ENCODE measurements at regions not wholly inside any gene's neighbourhood (a gene's known extent, or its start where the extent isn't known, plus 50 kb on each side); places are given as distances from the start of the nearest gene placed in this dataset.
A peak's percentile ranks its signal among the peaks of the same experiment; 100 is the strongest.

DNA sequence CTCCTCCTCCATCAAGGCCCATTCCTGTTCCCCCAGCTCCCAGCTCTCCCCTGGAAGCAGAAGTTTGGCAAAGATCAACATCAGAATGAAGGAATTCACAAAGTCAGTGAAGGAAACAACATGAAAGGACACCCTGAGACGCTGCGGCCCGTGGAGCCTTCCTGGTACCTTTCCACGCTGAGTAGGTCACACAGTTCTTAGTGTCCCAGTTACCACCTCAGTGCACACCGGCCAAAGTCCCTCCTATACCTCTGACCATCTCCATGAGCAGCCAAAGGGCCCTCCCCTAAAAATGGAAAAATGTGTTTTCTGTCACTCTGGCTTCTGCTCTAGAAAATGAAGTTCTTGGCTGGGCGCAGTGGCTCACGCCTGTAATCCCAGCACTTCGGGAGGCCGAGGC, 191.6 kb upstream of the AGAP1 start:
- Histone ChIP-seq H3K4me2 (ENCODE audit: low read length) (no peak overlapping the region), H4K8ac (ENCODE audit: low read depth, low read length) (no peak overlapping the region), H2AK5ac (ENCODE audit: low read length) (no peak overlapping the region), H2BK12ac (ENCODE audit: low read length) (no peak overlapping the region), H3K36me3 (ENCODE audit: control insufficient read depth in 1 of 2, insufficient read depth in 2 of 2, low read length in 2 of 2) (no peaks in the 10 kb centered on the region), H2BK5ac (ENCODE audit: low read depth, low read length, poor library complexity) (no peak overlapping the region), H3K4me3 (ENCODE audit: low read depth, low read length) (no peak overlapping the region), H2BK120ac (ENCODE audit: insufficient read depth, low read length, poor library complexity) (no peak overlapping the region), H4K91ac (ENCODE audit: low read depth, low read length) (no peak overlapping the region), H3K14ac (ENCODE audit: low read length) (no peak overlapping the region), H3K18ac (ENCODE audit: low read length) (no peak overlapping the region), H3K23ac (ENCODE audit: low read length) (no peak overlapping the region), H3K9ac (ENCODE audit: low read length) (no peak overlapping the region), H3K9me3 (ENCODE audit: insufficient read depth, low read depth, low read length) (peaks cover 3% of the 10 kb centered on the region), H3K79me2 (ENCODE audit: control insufficient read depth, insufficient read depth, low read length, poor library complexity) (no peaks in the 10 kb centered on the region), H3K27me3 (ENCODE audit: insufficient read depth, low read length) (no peaks in the 10 kb centered on the region), H3K79me1 (ENCODE audit: low read length) (no peaks in the 10 kb centered on the region), H3K27ac (ENCODE audit: low read depth, low read length) (no peak overlapping the region), H4K12ac (ENCODE audit: low read depth, low read length) (no peak overlapping the region), H2AFZ (ENCODE audit: insufficient read depth, low read length, poor library complexity) (no peak overlapping the region), H3K4ac (ENCODE audit: low read depth, low read length) (no peak overlapping the region), H3K4me1 (ENCODE audit: control insufficient read depth in 1 of 2, insufficient read depth in 2 of 2, low read length in 2 of 2) (peaks cover 0 to 4% of the 10 kb centered on the region in 2 experiments)
- DNase-seq: no peak
- no CpG with 5 or more reads among the region's 9 CpGs for WGBS (ENCODE audit: extremely low coverage, insufficient coverage, insufficient read length)

- H2BK120ac ChIP-seq (ENCODE audit: insufficient read depth, low read length, poor library complexity): no peak overlapping the region
- no peak overlapping the region for H3K18ac ChIP-seq (ENCODE audit: low read length)
- peaks cover 3% of the 10 kb centered on the region for H3K9me3 ChIP-seq (ENCODE audit: insufficient read depth, low read depth, low read length)
- H3K4me1 ChIP-seq (ENCODE audit: control insufficient read depth in 1 of 2, insufficient read depth in 2 of 2, low read length in 2 of 2): peaks cover 0 to 4% of the 10 kb centered on the region in 2 experiments
- H3K79me2 ChIP-seq (ENCODE audit: control insufficient read depth, insufficient read depth, low read length, poor library complexity): no peaks in the 10 kb centered on the region
- no peak overlapping the region for H4K12ac ChIP-seq (ENCODE audit: low read depth, low read length)
- no peak overlapping the region for H4K91ac ChIP-seq (ENCODE audit: low read depth, low read length)
- H3K4me3 ChIP-seq (ENCODE audit: low read depth, low read length): no peak overlapping the region
- H3K36me3 ChIP-seq (ENCODE audit: control insufficient read depth in 1 of 2, insufficient read depth in 2 of 2, low read length in 2 of 2): no peaks in the 10 kb centered on the region
- no peak overlapping the region for H3K14ac ChIP-seq (ENCODE audit: low read length)
- no peak for DNase-seq
- no peak overlapping the region for H2BK5ac ChIP-seq (ENCODE audit: low read depth, low read length, poor library complexity)
- no peak overlapping the region for H3K4ac ChIP-seq (ENCODE audit: low read depth, low read length)
- H4K8ac ChIP-seq (ENCODE audit: low read depth, low read length): no peak overlapping the region
- H2BK12ac ChIP-seq (ENCODE audit: low read length): no peak overlapping the region
- H3K27ac ChIP-seq (ENCODE audit: low read depth, low read length): no peak overlapping the region
- no peak overlapping the region for H3K23ac ChIP-seq (ENCODE audit: low read length)
- H2AK5ac ChIP-seq (ENCODE audit: low read length): no peak overlapping the region
- WGBS (ENCODE audit: extremely low coverage, insufficient coverage, insufficient read length): no CpG with 5 or more reads among the region's 18 CpGs
- no peaks in the 10 kb centered on the region for H3K27me3 ChIP-seq (ENCODE audit: insufficient read depth, low read length)
- no peak overlapping the region for H2AFZ ChIP-seq (ENCODE audit: insufficient read depth, low read length, poor library complexity)
- H3K9ac ChIP-seq (ENCODE audit: low read length): no peak overlapping the region
- H3K4me2 ChIP-seq (ENCODE audit: low read length): no peak overlapping the region
- no peaks in the 10 kb centered on the region for H3K79me1 ChIP-seq (ENCODE audit: low read length)
Observed at GRCh38 chr2:235303499-235304291, 190.1 kb upstream of the AGAP1 start.

GRCh38 chr2:235305678-235306077, 188.2 kb upstream of the AGAP1 start:
- no peak overlapping the region for H2AK5ac ChIP-seq (ENCODE audit: low read length)
- no peak overlapping the region for H3K9ac ChIP-seq (ENCODE audit: low read length)
- peaks cover 3% of the 10 kb centered on the region for H3K9me3 ChIP-seq (ENCODE audit: insufficient read depth, low read depth, low read length)
- H3K36me3 ChIP-seq (ENCODE audit: control insufficient read depth in 1 of 2, insufficient read depth in 2 of 2, low read length in 2 of 2): no peaks in the 10 kb centered on the region
- H4K12ac ChIP-seq (ENCODE audit: low read depth, low read length): no peak overlapping the region
- H3K27ac ChIP-seq (ENCODE audit: low read depth, low read length): no peak overlapping the region
- H3K4me3 ChIP-seq (ENCODE audit: low read depth, low read length): no peak overlapping the region
- no peak overlapping the region for H4K8ac ChIP-seq (ENCODE audit: low read depth, low read length)
- H3K23ac ChIP-seq (ENCODE audit: low read length): no peak overlapping the region
- no CpG with 5 or more reads among the region's 6 CpGs for WGBS (ENCODE audit: extremely low coverage, insufficient coverage, insufficient read length)
- H3K79me1 ChIP-seq (ENCODE audit: low read length): no peaks in the 10 kb centered on the region
- no peak overlapping the region for H2AFZ ChIP-seq (ENCODE audit: insufficient read depth, low read length, poor library complexity)
- H3K4ac ChIP-seq (ENCODE audit: low read depth, low read length): no peak overlapping the region
- H2BK12ac ChIP-seq (ENCODE audit: low read length): no peak overlapping the region
- H3K27me3 ChIP-seq (ENCODE audit: insufficient read depth, low read length): no peaks in the 10 kb centered on the region
- peaks cover 0 to 4% of the 10 kb centered on the region in 2 experiments for H3K4me1 ChIP-seq (ENCODE audit: control insufficient read depth in 1 of 2, insufficient read depth in 2 of 2, low read length in 2 of 2)
- no peak overlapping the region for H3K4me2 ChIP-seq (ENCODE audit: low read length)
- no peaks in the 10 kb centered on the region for H3K79me2 ChIP-seq (ENCODE audit: control insufficient read depth, insufficient read depth, low read length, poor library complexity)
- no peak overlapping the region for H2BK5ac ChIP-seq (ENCODE audit: low read depth, low read length, poor library complexity)
- H3K18ac ChIP-seq (ENCODE audit: low read length): no peak overlapping the region
- H2BK120ac ChIP-seq (ENCODE audit: insufficient read depth, low read length, poor library complexity): no peak overlapping the region
- H3K14ac ChIP-seq (ENCODE audit: low read length): no peak overlapping the region
- DNase-seq: peak in 1 of 2 donors; percentile 36
- no peak overlapping the region for H4K91ac ChIP-seq (ENCODE audit: low read depth, low read length)

DNA sequence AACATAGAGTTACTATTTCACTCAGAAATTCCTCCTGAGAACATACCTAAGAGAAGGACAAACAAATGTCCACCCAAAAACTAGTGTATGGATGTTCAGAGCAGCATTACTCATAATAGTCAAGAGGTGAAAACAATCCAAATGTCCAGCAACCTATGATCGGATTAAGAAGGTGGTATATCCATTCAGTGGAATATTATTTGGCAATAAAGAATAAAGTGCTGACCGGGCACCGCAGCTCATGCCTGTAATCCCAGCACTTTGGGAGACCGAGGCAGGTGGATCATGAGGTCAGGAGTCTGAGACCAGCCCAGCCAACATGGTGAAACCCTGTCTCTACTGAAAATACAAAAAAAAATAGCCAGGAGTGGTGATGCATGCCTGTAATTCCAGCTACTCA, 182.8 kb upstream of the AGAP1 start:
- Histone ChIP-seq H3K18ac (ENCODE audit: low read length) (no peak overlapping the region), H3K4ac (ENCODE audit: low read depth, low read length) (no peak overlapping the region), H2AK5ac (ENCODE audit: low read length) (no peak overlapping the region), H2BK5ac (ENCODE audit: low read depth, low read length, poor library complexity) (no peak overlapping the region), H3K9me3 (ENCODE audit: insufficient read depth, low read depth, low read length) (no peaks in the 10 kb centered on the region), H4K91ac (ENCODE audit: low read depth, low read length) (no peak overlapping the region), H3K4me3 (ENCODE audit: low read depth, low read length) (no peak overlapping the region), H3K4me1 (ENCODE audit: control insufficient read depth in 1 of 2, insufficient read depth in 2 of 2, low read length in 2 of 2) (no peaks in the 10 kb centered on the region), H3K27ac (ENCODE audit: low read depth, low read length) (no peak overlapping the region), H2AFZ (ENCODE audit: insufficient read depth, low read length, poor library complexity) (no peak overlapping the region), H3K23ac (ENCODE audit: low read length) (no peak overlapping the region), H3K27me3 (ENCODE audit: insufficient read depth, low read length) (no peaks in the 10 kb centered on the region), H3K4me2 (ENCODE audit: low read length) (no peak overlapping the region), H3K14ac (ENCODE audit: low read length) (no peak overlapping the region), H4K12ac (ENCODE audit: low read depth, low read length) (no peak overlapping the region), H3K9ac (ENCODE audit: low read length) (no peak overlapping the region), H2BK120ac (ENCODE audit: insufficient read depth, low read length, poor library complexity) (no peak overlapping the region), H2BK12ac (ENCODE audit: low read length) (no peak overlapping the region), H3K79me1 (ENCODE audit: low read length) (no peaks in the 10 kb centered on the region), H3K79me2 (ENCODE audit: control insufficient read depth, insufficient read depth, low read length, poor library complexity) (no peaks in the 10 kb centered on the region), H3K36me3 (ENCODE audit: control insufficient read depth in 1 of 2, insufficient read depth in 2 of 2, low read length in 2 of 2) (no peaks in the 10 kb centered on the region), H4K8ac (ENCODE audit: low read depth, low read length) (no peak overlapping the region)
- no CpG with 5 or more reads among the region's 4 CpGs for WGBS (ENCODE audit: extremely low coverage, insufficient coverage, insufficient read length)
- no peak for DNase-seq

All from trophoblast cell (in vitro differentiated cells and primary cell).